ENCODE measurements at regions not wholly inside any gene's neighbourhood (a gene's known extent, or its start where the extent isn't known, plus 50 kb on each side); places are given as distances from the start of the nearest gene placed in this dataset.

DNA sequence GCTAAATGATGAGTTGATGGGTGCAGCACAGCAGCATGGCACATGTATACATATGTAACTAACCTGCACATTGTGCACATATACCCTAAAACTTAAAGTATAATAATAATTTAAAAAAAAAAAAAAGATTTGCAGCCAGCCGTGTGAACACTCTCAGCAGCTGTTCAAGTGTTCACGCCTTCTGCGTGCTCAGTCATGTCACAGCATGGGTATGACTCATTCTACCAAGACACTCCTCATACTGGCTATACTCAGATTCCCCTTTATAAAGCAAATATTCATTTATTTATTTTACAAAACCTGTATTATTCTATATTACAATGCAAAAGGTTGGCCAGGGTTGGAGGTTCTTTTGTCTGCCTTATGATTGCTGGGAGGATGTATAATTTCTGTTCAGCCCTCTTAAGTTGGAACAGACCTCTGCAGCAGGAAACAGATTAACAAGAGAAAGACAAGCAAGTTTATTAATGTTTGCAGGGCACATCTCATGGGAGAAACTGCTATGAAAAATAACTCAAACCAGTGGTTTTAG lies 1230.6 kb upstream of the CHAC2 start:
- no peak for TF ChIP-seq CTCF (IDR thresholded peaks at IDR 0.05)
- no peak for TF ChIP-seq POLR2A (IDR thresholded peaks at IDR 0.05; ENCODE audit: low read length)
- TF ChIP-seq RNF2 (IDR thresholded peaks at IDR 0.05; ENCODE audit: borderline replicate concordance, low read depth): no peak

Data from A549 (cell line).